Fibroblast of pulmonary artery (primary cell): ENCODE measurements at regions not wholly inside any gene's neighbourhood (a gene's known extent, or its start where the extent isn't known, plus 50 kb on each side); places are given as distances from the start of the nearest gene placed in this dataset.
"Not testable (repeated sequence)": the region's sequence is repeated elsewhere in the genome, so short reads cannot be mapped to it uniquely, and the experiment has no call there.

Source experiments
- DNase-seq: peaks from one replicate; pipeline ENCODE4 v3.0.0-alpha.2; 2010; ENCODE audit warnings: low read depth
- H3K4me3 ChIP-seq: replicated peaks from 2 replicates; pipeline ENCODE4 v1.5.1; 2011; ENCODE audit warnings: low read depth, mild to moderate bottlenecking, control low read depth, low read length, moderate library complexity
- CTCF ChIP-seq: IDR thresholded peaks from 2 replicates; pipeline ENCODE4 v1.5.1; 2011; ENCODE audit warnings: mild to moderate bottlenecking, control low read depth, low read length, inconsistent platforms; ENCODE audit errors: missing control alignments

- H3K4me3 ChIP-seq: no peak overlapping the region
- no peak for DNase-seq
- TF ChIP-seq CTCF: no peak
Observed at GRCh38 chr5:50593681-50594080, 72.8 kb upstream of the PARP8 start.

- DNase-seq: peak; percentile 45
- H3K4me3 ChIP-seq: no peak overlapping the region
- no peak for TF ChIP-seq CTCF
Observed at GRCh38 chr5:50595199-50595598, 71.2 kb upstream of the PARP8 start.

GRCh38 chr5:50601576-50601975 lies 64.9 kb upstream of the PARP8 start:
- DNase-seq, H3K4me3 ChIP-seq: not testable (repeated sequence)

- no peak for TF ChIP-seq CTCF
- no peak overlapping the region for H3K4me3 ChIP-seq
- DNase-seq: no peak
Observed at GRCh38 chr5:50606179-50606578, 60.3 kb upstream of the PARP8 start.

- not testable (repeated sequence) for H3K4me3 ChIP-seq, DNase-seq
Observed at GRCh38 chr5:50607456-50607855, 59.0 kb upstream of the PARP8 start.

GRCh38 chr5:50607953-50608705 lies 58.3 kb upstream of the PARP8 start:
- not testable (repeated sequence) for DNase-seq, H3K4me3 ChIP-seq

GRCh38 chr5:50613057-50613456 lies 53.4 kb upstream of the PARP8 start:
- DNase-seq, H3K4me3 ChIP-seq: not testable (repeated sequence)
